ENCODE measurements at regions not wholly inside any gene's neighbourhood (a gene's known extent, or its start where the extent isn't known, plus 50 kb on each side); places are given as distances from the start of the nearest gene placed in this dataset.

DNA sequence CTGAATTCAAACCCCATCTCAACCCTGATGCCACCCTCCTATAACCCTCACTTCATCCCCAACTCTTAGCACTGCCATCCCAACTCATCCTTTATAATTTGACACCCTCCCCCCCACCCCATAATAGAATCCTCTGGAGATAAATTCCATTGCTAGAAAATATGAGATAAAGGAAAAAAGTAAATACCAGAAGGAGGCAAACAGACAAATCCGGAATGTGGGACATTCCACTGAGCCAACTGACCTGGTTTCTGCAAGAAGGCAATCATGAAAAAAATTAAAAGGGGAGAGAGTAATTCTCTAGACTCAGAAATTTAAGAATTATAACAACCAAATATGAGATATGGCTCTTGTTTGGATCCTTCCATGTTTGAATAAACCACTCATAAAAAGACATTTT lies 132.4 kb downstream of the CYP26B1 start:
- Mint-ChIP-seq H3K27ac (no peak overlapping the region), H3K4me1 (no peaks in the 10 kb centered on the region), H3K9me3 (no peaks in the 10 kb centered on the region), H3K4me3 (no peak overlapping the region), H3K27me3 (no peaks in the 10 kb centered on the region)
- ATAC-seq (no peak), DNase-seq (no peak)

DNA sequence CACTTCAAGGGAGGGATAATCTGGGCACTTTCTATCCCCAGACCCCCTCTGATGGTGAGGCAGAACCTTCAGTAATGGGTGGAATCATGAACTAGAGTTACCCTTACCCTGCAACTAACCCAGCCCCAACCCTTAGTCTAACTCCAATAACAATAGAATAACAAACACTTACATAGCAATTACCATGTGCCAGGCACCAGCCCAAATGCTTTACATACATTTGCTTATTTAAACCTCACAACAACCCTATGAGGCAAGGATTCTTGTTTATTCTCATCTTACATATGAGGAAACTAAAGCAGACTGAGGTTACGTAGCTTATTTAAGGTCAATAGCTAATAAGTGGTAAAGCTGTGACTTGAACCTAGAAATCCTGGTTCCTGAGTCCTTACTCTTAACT lies 132.8 kb downstream of the CYP26B1 start:
- Mint-ChIP-seq H3K9me3 (no peaks in the 10 kb centered on the region), H3K27ac (no peak overlapping the region), H3K27me3 (no peaks in the 10 kb centered on the region), H3K4me3 (no peak overlapping the region), H3K4me1 (no peaks in the 10 kb centered on the region)
- ATAC-seq, result no peak
- DNase-seq, result no peak

DNA sequence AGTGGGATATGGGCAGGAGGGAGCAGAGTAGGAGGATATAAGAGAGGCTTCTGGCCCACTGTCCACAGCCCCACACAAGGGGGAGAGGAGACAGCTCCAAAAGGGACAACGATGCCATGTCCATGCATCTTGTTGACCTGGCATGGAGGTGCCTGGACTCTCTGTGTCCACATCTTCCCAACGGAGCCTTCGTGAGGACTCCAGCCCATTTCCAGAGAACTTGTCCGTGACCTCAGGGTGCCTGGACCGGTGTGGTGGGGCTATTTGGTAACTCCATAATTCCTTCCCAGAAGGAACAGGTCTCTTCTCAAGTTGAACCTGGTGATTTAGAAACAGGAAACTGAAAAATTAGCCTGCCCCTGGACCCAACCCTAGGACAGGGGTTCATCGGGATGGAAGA lies 133.9 kb downstream of the CYP26B1 start:
- no peaks in the 10 kb centered on the region for H3K9me3 Mint-ChIP-seq
- no peak for DNase-seq
- no peak for ATAC-seq
- no peaks in the 10 kb centered on the region for H3K27me3 Mint-ChIP-seq
- no peak overlapping the region for H3K4me3 Mint-ChIP-seq
- no peak overlapping the region for H3K27ac Mint-ChIP-seq
- H3K4me1 Mint-ChIP-seq, result no peaks in the 10 kb centered on the region

DNA sequence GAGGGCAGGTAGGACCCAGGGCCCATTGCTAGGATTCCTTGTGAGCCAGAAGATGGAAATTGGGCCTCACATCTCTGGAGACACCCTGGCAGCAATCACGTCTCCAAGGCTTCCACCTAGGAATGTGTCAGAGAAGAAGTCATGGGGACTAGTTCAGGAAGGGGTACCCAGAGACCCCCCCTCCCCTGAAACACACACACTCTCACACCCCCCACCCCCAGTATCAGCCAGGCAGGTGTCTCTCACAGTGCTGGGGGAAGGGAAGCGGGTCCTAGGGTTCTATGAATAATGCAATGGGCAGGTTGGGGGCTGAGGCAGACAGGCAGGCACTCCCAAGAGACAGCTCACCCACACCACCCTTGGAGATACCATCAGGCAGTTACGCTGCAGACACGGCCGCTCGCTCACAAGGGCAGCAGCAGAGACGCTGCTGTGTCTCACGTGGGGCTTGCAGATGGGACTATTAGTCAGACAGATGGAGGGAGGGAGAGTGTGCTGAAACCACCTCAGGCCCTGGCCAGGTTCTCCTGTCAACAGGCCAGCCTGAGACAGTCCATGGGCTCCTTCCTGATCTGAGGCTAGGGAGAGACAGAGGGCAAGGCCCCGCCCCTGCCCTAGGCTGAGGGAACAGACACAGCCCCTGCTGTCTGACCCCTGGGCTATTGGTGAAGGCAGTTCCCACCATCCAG lies 134.6 kb downstream of the CYP26B1 start:
- Mint-ChIP-seq H3K4me1 (no peaks in the 10 kb centered on the region), H3K9me3 (no peaks in the 10 kb centered on the region), H3K4me3 (no peak overlapping the region), H3K27me3 (no peaks in the 10 kb centered on the region), H3K27ac (peak overlapping the region in 1 of 2 donors; percentile 42)
- ATAC-seq (no peak), DNase-seq (no peak)

DNA sequence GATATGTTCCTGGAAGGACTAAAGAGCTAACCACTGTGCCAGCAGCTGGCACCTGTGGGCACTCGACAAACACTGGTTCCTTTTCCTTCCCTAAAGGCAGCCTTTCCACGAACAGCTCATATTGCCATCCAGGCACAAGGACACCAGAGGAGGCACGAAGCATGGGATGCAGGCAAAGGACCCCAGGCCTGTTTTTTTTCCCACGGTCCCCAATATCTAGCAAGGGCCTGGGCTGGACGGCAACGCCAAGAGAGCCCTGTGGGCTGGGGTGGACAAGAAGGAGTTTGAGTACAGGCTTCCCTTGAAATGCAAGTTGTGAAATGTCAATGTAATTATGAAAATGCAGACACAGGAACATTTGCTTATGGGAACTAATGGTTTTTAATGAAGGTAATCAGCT lies 135.9 kb downstream of the CYP26B1 start:
- H3K4me1 Mint-ChIP-seq, result no peaks in the 10 kb centered on the region
- H3K27me3 Mint-ChIP-seq, result no peaks in the 10 kb centered on the region
- no peaks in the 10 kb centered on the region for H3K9me3 Mint-ChIP-seq
- H3K27ac Mint-ChIP-seq, result no peak overlapping the region
- no peak for ATAC-seq
- no peak for DNase-seq
- no peak overlapping the region for H3K4me3 Mint-ChIP-seq

DNA sequence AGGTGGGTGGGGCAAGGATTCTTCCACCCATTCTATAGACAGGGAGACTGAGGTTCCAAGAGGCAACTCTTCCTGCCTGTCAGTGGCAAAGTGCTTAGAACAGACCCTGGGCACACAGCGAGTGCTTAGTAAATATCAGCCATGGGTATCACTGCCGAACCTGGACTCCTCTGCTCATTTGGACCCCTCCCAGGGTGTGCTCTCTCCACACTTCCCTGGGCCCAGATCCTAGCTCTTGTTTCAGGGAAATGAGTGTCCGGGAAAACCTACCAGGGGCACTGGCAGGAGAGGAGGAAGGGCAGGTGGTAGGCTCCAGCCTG lies 136.3 kb downstream of the CYP26B1 start:
- ATAC-seq (no peak), DNase-seq (no peak)
- no peaks in the 10 kb centered on the region for H3K4me1 Mint-ChIP-seq
- no peak overlapping the region for H3K27ac Mint-ChIP-seq
- no peaks in the 10 kb centered on the region for H3K27me3 Mint-ChIP-seq
- H3K4me3 Mint-ChIP-seq, result no peak overlapping the region
- H3K9me3 Mint-ChIP-seq, result no peaks in the 10 kb centered on the region

DNA sequence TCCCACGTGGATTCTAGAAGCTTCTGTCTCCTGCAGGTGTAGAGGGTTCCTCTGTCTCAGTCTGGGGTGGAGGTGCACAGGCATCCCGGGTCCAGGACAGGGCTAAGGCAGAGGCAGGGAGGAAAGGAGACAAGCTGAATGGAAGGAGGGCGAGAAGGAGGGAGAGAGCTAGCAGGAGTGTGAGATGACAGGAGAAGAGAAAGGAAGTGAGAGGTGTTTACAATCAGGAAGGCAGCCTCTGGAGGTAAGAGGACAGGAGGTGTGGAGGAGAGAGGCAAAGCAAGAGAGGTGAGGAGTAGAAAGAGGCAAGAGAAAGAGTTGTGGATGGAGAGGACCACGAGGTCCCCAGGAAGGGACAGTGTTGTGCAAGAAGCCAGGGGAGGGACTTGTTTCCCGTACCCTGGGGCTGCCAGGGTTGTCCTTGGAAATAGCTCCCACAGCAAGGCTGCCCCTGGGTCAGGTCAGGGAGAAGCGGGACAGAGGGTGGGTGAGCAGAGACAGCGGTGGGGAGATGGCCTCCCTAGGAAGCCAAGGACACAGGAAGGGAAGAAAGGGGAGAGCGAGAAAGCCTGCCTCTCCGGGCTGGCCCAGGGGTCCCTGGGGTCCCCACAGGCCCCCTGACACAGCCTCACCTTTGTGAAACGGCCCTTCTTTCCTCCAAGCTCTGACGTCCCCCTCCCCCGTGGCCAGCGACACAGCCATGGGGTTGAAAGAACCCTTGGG lies 136.9 kb downstream of the CYP26B1 start:
- DNase-seq (no peak), ATAC-seq (no peak)
- H3K27ac Mint-ChIP-seq, result no peak overlapping the region
- no peaks in the 10 kb centered on the region for H3K9me3 Mint-ChIP-seq
- H3K27me3 Mint-ChIP-seq, result no peaks in the 10 kb centered on the region
- no peaks in the 10 kb centered on the region for H3K4me1 Mint-ChIP-seq
- no peak overlapping the region for H3K4me3 Mint-ChIP-seq

DNA sequence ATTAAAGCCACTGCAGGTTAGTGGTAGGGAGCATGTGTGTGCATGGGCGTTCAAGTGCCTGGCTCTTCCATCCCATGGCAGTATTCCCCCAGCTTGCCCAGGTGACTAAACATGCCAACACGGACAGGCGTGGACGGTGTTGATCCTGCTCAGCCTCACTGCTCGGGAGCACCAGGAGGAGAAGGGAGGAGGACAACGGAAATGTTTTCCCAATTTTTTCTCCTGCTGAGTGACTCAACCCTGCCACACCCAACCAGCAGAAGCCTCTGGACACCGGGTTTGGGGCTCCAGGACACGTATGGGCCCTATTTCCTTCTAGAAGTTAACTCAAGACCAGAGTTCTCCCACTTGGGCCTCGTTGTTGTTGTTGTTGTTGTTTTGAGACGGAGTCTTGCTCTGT lies 139.1 kb downstream of the CYP26B1 start:
- DNase-seq (no peak), ATAC-seq (no peak)
- H3K9me3 Mint-ChIP-seq, result no peaks in the 10 kb centered on the region
- no peaks in the 10 kb centered on the region for H3K4me1 Mint-ChIP-seq
- H3K27ac Mint-ChIP-seq, result no peak overlapping the region
- peaks cover 12% of the 10 kb centered on the region for H3K27me3 Mint-ChIP-seq
- H3K4me3 Mint-ChIP-seq, result no peak overlapping the region

DNA sequence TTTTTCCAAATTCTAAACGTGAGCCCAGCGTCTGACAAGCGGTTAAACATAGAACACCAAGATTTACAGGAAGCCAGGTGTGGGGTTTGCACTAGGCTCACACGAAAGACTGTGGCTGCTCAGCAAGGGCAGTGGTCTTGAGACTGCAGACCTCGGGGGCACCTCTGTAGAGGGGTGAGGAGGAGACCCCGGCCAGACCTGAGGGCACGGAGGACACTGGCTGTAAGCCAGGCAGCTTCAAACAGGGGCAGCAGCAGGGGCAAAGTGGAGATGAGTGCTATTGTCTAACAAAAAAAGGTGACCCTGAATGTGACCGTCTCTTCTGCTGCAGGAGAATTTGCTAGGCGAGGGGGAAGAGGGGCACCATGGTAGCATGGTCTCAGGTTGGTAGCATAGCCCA lies 140.3 kb downstream of the CYP26B1 start:
- Mint-ChIP-seq H3K9me3 (no peaks in the 10 kb centered on the region), H3K4me1 (no peaks in the 10 kb centered on the region), H3K4me3 (no peak overlapping the region), H3K27me3 (peaks cover 22% of the 10 kb centered on the region), H3K27ac (peak overlapping the region in 1 of 2 donors; percentile 78)
- ATAC-seq, result no peak
- DNase-seq, result no peak

DNA sequence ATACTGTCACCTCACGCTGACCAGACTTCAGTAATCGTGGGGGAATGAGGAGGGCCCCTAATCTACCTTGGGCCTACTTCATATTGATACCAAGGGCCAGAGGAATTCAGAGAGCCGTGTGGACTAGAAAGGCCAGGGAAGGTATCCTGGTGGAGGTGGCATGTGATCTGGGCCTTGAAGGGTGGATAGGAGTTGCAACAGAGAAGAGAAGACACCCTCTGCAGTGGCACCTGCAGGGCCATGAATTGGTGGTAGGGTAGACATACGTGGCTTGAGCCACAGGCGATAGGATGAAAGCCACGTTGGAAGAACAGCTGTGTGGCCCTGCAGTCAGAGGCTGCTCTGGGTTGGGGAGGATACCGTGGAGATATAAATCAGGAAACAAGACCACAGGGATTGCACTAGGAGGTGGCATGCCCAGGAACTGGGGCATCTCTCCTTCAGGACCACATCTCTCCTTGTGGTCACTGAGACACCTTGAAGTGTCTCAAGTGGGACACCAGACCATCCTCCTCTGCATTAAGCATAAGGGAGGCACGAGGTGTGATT lies 141.4 kb downstream of the CYP26B1 start:
- no peak for ATAC-seq
- Mint-ChIP-seq H3K4me1 (no peaks in the 10 kb centered on the region), H3K27me3 (peaks cover 24% of the 10 kb centered on the region), H3K27ac (no peak overlapping the region), H3K9me3 (no peaks in the 10 kb centered on the region), H3K4me3 (no peak overlapping the region)
- no peak for DNase-seq

DNA sequence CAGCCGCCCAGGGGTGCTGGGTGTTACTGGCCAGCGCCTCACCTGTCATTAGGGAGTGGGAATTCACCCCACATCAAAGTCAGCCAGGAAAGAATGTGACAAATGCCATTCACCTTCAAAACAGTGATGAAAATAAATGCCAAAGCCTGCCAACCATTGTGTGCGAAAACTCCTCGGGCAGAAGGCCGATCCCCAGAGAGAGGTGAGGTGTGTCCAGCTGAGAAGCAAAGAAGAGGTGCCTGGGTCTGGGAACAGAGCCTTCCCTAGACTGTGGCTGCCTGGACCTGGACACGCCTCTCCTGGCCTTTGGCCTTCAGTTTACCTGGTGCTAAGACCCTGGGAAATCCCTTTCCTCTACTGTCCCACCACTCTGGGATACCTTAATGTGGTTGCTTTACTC lies 142.7 kb downstream of the CYP26B1 start:
- Mint-ChIP-seq H3K4me1 (no peaks in the 10 kb centered on the region), H3K9me3 (peaks cover 0 to 8% of the 10 kb centered on the region in 2 donors), H3K27ac (no peak overlapping the region), H3K4me3 (no peak overlapping the region), H3K27me3 (peaks cover 33% of the 10 kb centered on the region)
- DNase-seq, result no peak
- ATAC-seq, result no peak

DNA sequence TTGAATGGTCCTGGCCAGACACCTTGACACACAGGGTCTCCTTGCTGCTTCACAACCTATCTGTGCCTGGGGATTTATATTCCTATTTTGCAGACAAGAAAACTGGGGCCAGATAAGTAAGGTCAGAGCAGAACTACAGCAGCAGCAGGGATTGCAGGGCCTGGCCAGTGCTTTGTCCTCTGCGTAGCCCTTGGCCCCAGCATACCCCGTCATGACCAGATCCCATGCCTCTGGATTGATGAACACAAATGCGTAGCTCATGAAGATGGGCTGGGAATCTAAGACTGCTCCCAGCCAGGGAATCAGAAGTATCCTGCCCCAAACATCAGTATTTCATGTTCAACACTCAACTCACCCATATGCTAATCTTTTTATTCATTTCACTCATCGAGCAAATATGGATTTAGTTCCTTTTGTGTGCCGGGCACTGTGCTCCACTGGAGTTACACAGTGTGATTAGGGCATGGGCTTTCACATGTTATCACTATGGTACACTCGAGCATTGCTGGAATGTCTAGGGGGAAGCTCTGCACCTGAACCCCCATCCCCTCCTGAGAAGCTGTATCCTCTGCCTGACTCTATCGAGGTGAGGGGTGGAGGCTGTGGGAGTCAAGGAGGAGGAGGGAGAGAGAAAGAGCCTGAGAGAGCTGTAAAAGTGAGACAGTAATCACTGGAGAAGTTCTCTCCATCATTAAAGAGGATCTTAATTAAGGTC lies 143.3 kb downstream of the CYP26B1 start:
- Mint-ChIP-seq H3K4me3 (no peak overlapping the region), H3K9me3 (peaks cover 0 to 14% of the 10 kb centered on the region in 2 donors), H3K27ac (no peak overlapping the region), H3K4me1 (no peaks in the 10 kb centered on the region), H3K27me3 (peaks cover 38% of the 10 kb centered on the region)
- no peak for DNase-seq
- no peak for ATAC-seq

DNA sequence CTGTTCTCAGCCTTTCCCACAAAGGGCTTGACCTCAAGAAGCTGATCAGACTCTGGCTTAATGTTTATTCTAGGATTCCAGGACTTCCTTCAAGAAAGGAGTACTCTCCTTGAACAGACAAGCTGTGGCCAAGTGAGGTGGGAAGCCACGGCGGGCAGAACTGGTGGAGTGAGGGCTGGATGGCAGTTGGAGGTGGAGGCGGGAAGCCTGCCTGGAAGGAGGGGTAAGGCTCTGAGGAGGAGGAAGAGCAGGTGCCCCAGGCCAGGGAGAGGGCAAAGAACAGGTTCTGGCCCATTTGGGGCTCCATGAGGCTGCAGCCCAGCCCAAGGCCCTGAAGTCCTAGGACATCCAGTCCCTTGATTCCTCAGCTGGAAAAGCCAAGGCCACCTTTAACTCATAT lies 143.9 kb downstream of the CYP26B1 start:
- ATAC-seq, result no peak
- peaks cover 0 to 14% of the 10 kb centered on the region in 2 donors for H3K9me3 Mint-ChIP-seq
- no peak for DNase-seq
- no peaks in the 10 kb centered on the region for H3K4me1 Mint-ChIP-seq
- H3K4me3 Mint-ChIP-seq, result no peak overlapping the region
- H3K27ac Mint-ChIP-seq, result no peak overlapping the region
- H3K27me3 Mint-ChIP-seq, result peaks cover 38% of the 10 kb centered on the region

DNA sequence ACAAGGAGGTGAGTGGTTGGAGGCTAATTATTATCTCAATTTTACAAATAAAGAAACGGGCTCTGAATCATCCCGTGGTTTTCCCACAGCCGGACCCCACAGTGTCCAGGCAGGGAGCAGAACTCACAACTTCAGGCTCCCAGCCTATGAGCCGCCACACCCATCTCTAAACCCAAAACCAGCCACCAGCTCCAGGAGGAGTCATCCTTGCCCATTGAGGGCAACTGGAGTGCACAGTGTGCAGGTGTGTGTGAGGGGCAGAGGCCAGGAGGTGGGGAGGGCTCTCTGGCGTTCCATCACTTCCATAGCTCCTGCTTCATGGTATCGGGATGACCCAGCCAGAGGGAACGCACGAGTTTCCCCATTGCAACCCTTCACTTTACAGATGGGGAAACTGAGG lies 144.5 kb downstream of the CYP26B1 start:
- no peaks in the 10 kb centered on the region for H3K4me1 Mint-ChIP-seq
- ATAC-seq (no peak), DNase-seq (no peak)
- H3K4me3 Mint-ChIP-seq, result no peak overlapping the region
- no peak overlapping the region for H3K27ac Mint-ChIP-seq
- peaks cover 0 to 14% of the 10 kb centered on the region in 2 donors for H3K9me3 Mint-ChIP-seq
- H3K27me3 Mint-ChIP-seq, result peaks cover 38% of the 10 kb centered on the region

DNA sequence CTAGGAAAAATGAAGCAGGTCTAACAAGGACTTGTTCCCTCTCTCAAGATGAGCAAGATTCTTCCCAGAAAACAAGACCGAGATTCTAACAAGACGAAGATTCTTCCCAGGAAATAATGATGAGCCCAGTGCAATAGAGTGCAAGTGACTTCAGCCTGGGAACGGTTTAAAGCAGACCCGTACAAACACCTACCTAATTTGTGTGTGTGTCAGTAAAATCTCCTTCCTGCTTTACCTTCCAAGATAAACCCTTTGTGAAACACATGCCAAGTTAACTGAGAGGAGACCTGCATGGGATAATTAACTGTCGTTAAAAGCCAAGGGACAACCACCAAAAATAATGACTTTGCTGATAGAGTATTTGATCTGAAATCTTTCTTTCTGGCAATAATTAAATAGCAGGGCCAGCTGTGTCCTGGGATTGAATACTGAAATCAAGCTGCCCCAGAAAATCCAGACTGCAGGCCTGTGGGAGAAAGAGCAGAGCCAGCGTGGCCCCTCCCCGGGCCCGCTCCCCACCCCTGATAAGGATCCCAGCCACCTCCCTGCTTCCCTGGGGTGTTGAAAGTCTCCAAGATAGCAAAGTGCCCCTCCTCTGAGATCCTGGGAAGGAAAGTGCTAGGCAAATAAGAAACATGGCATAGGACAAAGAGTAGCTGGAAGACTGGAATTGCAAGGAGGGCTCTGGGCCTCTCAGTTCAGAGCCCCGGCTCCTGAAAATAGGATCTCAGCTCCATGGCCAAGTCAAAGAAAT lies 145.5 kb downstream of the CYP26B1 start:
- H3K27me3 Mint-ChIP-seq, result peaks cover 46% of the 10 kb centered on the region
- ATAC-seq, result no peak

More for the DNA sequence above, 145.5 kb downstream of the CYP26B1 start:
- Mint-ChIP-seq H3K9me3 (peaks cover 0 to 14% of the 10 kb centered on the region in 2 donors), H3K4me1 (no peaks in the 10 kb centered on the region), H3K27ac (no peak overlapping the region), H3K4me3 (no peak overlapping the region)
- DNase-seq, result no peak
